HG03442 (cell line): ENCODE measurements at regions not wholly inside any gene's neighbourhood (a gene's known extent, or its start where the extent isn't known, plus 50 kb on each side); places are given as distances from the start of the nearest gene placed in this dataset.

ENCODE experiments used
- ATAC-seq: cut with Tn5 transposase; IDR thresholded peaks from one replicate; pipeline ENCODE4 v1.9.1; 2021; ENCODE audit warnings: mild to moderate bottlenecking, moderate library complexity; ENCODE audit not compliant: unreplicated experiment

GRCh38 chr16:49081086-49081485, 200.6 kb downstream of the CBLN1 start:
- no peak for ATAC-seq

- no peak for ATAC-seq
Measured at GRCh38 chr16:49078571-49078970, 203.1 kb downstream of the CBLN1 start.

GRCh38 chr16:49078104-49078503, 203.5 kb downstream of the CBLN1 start:
- ATAC-seq = no peak

- no peak for ATAC-seq
Measured at GRCh38 chr16:49075709-49076108, 205.9 kb downstream of the CBLN1 start.

GRCh38 chr16:49068224-49068623, 213.4 kb downstream of the CBLN1 start:
- no peak for ATAC-seq

- no peak for ATAC-seq
Measured at GRCh38 chr16:49067776-49068175, 213.9 kb downstream of the CBLN1 start.

- no peak for ATAC-seq
Measured at GRCh38 chr16:49061137-49061714, 220.4 kb downstream of the CBLN1 start.

- no peak for ATAC-seq
Measured at GRCh38 chr16:49060728-49061127, 220.9 kb downstream of the CBLN1 start.

- no peak for ATAC-seq
Measured at GRCh38 chr16:49058382-49058781, 223.3 kb downstream of the CBLN1 start.

GRCh38 chr16:49057936-49058335, 223.7 kb downstream of the CBLN1 start:
- ATAC-seq = no peak

GRCh38 chr16:49057391-49057790, 224.2 kb downstream of the CBLN1 start:
- ATAC-seq = no peak

GRCh38 chr16:49056546-49056945, 225.1 kb downstream of the CBLN1 start:
- ATAC-seq = no peak

GRCh38 chr16:49055824-49056545, 225.7 kb downstream of the CBLN1 start:
- ATAC-seq = no peak

GRCh38 chr16:49055291-49055690, 226.3 kb downstream of the CBLN1 start:
- no peak for ATAC-seq

- ATAC-seq = no peak
Measured at GRCh38 chr16:49054606-49055005, 227.0 kb downstream of the CBLN1 start.

GRCh38 chr16:49052846-49053245, 228.8 kb downstream of the CBLN1 start:
- ATAC-seq = no peak

GRCh38 chr16:49051576-49051975, 230.1 kb downstream of the CBLN1 start:
- no peak for ATAC-seq

GRCh38 chr16:49050607-49051006, 231.0 kb downstream of the CBLN1 start:
- no peak for ATAC-seq

- no peak for ATAC-seq
Measured at GRCh38 chr16:49049644-49050043, 232.0 kb downstream of the CBLN1 start.

- ATAC-seq = no peak
Measured at GRCh38 chr16:49049191-49049590, 232.4 kb downstream of the CBLN1 start.

GRCh38 chr16:49048557-49048956, 233.1 kb downstream of the CBLN1 start:
- no peak for ATAC-seq

GRCh38 chr16:49036126-49036525, 245.5 kb downstream of the CBLN1 start:
- no peak for ATAC-seq

GRCh38 chr16:49027420-49027819, 254.2 kb downstream of the CBLN1 start:
- ATAC-seq = no peak
